Mesodermal cell (in vitro differentiated cells): ENCODE measurements at regions not wholly inside any gene's neighbourhood (a gene's known extent, or its start where the extent isn't known, plus 50 kb on each side); places are given as distances from the start of the nearest gene placed in this dataset.

Experiments used
- H3K27ac ChIP-seq: 2 replicates; pipeline ENCODE4 v1.7.0; 2013; ENCODE audit warnings: mild to moderate bottlenecking, low read depth, low read length, moderate library complexity; ENCODE audit not compliant: severe bottlenecking
- H3K36me3 ChIP-seq: 2 replicates; pipeline ENCODE4 v1.7.1; 2013; ENCODE audit warnings: mild to moderate bottlenecking, low read length, moderate library complexity; ENCODE audit not compliant: control insufficient read depth, insufficient read depth
- H3K4me1 ChIP-seq: one replicate; pipeline ENCODE4 v1.7.1; 2013; ENCODE audit warnings: mild to moderate bottlenecking, low read length; ENCODE audit not compliant: insufficient read depth, control insufficient read depth, poor library complexity, severe bottlenecking
- H3K4me3 ChIP-seq: 2 replicates; pipeline ENCODE4 v1.7.0; 2013; ENCODE audit warnings: low read length, control low read depth, mild to moderate bottlenecking; ENCODE audit not compliant: insufficient read depth, poor library complexity, severe bottlenecking; ENCODE audit errors: extremely low read depth
- H3K9me3 ChIP-seq: 2 replicates; pipeline ENCODE4 v1.7.1; 2013; ENCODE audit warnings: mild to moderate bottlenecking, low read length, moderate library complexity; ENCODE audit not compliant: control insufficient read depth
- WGBS, 2 experiments: methylation state at CpG; one replicate each; pipeline ENCODE4 v1.1.5; 2013; ENCODE audit warnings: missing lambda C conversion rate in 2 of 2; ENCODE audit not compliant: insufficient coverage in 2 of 2; 5-methylcytosine and 5-hydroxymethylcytosine counted together

DNA sequence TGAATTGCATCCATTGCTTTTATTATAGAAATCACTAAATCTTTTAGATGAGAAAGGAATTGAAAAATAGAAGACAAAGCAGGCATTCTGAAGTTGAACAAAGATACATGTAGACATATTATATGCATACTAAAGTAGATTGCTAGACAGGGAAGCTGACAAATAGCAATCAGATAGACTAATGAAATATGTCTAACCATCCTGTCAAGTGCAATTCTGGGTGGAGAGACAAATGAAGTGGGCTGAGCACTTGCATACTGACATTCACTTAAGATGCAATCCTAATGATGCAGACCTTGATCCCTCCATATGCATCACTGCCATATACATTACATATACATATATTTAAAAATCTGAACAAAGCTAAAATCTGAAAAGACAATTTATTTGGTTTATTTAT, 1130.0 kb upstream of the CDH6 start:
- Histone ChIP-seq H3K4me1 (no peaks in the 10 kb centered on the region), H3K36me3 (no peaks in the 10 kb centered on the region), H3K27ac (no peak overlapping the region), H3K4me3 (no peak overlapping the region), H3K9me3 (no peaks in the 10 kb centered on the region)

DNA sequence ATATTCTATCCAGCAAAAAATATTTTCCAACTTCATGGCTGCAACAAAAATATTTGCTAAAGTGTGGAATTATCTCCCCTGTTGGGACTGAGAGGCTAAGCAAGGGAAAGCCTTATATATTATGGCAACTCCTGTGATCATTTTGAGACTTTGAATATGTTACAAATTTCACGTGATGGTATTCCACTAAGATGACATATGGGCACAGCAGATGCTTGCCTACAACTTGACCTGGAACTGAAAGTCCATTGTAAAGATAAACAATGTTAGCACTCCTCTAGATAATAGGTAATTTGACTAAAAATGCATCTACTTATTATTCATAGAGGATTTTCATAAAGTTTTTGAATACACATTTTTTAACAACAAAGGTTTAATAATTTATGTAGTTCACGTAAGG, 1141.5 kb upstream of the CDH6 start:
- Histone ChIP-seq H3K9me3 (no peaks in the 10 kb centered on the region), H3K27ac (no peak overlapping the region), H3K4me3 (no peak overlapping the region), H3K4me1 (no peaks in the 10 kb centered on the region), H3K36me3 (no peaks in the 10 kb centered on the region)
- no CpG with 5 or more reads among the region's 2 CpGs for WGBS, 2 experiments

- Histone ChIP-seq H3K36me3 (no peaks in the 10 kb centered on the region), H3K4me1 (no peaks in the 10 kb centered on the region), H3K4me3 (no peak overlapping the region), H3K27ac (no peak overlapping the region), H3K9me3 (no peaks in the 10 kb centered on the region)
- 86 to 97% methylated on average over 2 to 5 of the region's 8 CpGs for WGBS, 2 experiments
These were observed 1143.2 kb upstream of the CDH6 start for GRCh38 chr5:30050056-30050815.

DNA sequence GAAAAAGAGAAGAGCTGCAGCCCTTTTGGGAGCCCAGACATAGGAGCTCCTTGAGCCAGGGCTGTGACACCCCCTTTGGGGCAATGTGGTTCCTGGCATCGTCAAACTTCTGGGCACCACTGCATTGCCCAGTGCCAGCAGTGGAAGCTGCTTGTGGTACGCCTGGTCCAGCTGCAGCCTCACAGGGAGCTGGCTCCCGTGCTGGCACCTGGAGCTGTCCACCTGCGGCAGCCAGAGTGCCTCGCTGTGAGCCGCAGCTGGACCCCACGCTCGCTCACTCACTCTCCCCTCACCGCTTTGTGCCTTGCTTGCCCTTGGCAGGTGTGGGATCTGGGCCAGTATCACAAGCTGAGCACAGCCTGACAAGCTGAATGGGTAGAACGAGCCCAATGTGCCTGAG, 1150.8 kb upstream of the CDH6 start:
- WGBS, 2 experiments, result 83 to 98% methylated on average over 9 of the region's 10 CpGs
- Histone ChIP-seq H3K4me3 (no peak overlapping the region), H3K27ac (no peak overlapping the region), H3K36me3 (no peaks in the 10 kb centered on the region), H3K4me1 (no peaks in the 10 kb centered on the region), H3K9me3 (no peaks in the 10 kb centered on the region)

DNA sequence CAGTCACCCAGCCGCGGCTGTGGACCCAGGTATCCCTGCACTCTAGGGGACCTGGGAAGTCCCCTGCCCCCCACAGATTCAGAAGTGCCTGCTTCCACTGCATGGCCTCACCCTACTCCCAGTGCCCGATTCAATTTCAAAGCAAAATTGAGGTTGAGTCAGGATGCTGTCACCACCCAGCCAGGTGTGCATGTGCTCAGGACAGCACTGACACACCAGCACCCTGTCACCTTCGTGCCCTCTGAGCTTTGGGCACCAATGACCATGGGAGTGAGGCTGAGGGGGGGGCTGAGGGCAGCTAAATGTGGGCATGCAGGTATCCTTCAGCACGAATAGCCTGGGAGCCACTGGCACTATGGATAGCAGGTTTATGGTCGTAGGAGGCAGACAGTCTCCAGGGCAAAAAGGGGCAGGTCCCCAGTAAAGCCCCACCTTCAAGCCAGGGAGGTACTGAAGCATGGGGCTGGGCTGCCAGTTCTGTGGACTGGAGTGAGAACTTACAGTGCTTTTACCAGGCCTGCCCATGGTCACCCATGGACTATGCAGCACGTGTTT, 1151.6 kb upstream of the CDH6 start:
- Histone ChIP-seq H3K4me1 (no peaks in the 10 kb centered on the region), H3K36me3 (no peaks in the 10 kb centered on the region), H3K9me3 (no peaks in the 10 kb centered on the region), H3K27ac (no peak overlapping the region), H3K4me3 (no peak overlapping the region)
- 81 to 83% methylated on average over 5 to 6 of the region's 7 CpGs for WGBS, 2 experiments

DNA sequence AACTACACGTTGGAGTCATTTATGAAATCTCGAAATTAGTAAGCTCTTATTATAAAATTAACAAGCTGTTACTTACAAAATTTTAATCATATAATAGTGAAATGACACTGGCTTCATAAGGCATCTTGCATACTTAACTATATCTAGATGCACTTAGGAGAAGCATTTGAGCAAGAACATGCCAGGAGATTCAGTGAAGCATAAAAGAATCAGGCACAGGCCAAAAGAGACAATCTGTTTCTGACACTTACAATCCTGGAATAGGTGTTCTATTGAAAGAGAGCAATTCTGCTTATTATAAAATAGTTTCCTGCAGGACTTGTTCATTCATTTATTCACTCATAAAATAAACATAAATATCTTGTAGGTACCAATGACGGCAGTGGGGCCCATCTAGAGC, 1152.2 kb upstream of the CDH6 start:
- no peaks in the 10 kb centered on the region for H3K9me3 ChIP-seq
- H3K36me3 ChIP-seq, result no peaks in the 10 kb centered on the region
- no peaks in the 10 kb centered on the region for H3K4me1 ChIP-seq
- no CpG with 5 or more reads among the region's 3 CpGs for WGBS, 2 experiments
- no peak overlapping the region for H3K27ac ChIP-seq
- no peak overlapping the region for H3K4me3 ChIP-seq

GRCh38 chr5:30040488-30041118, 1152.9 kb upstream of the CDH6 start:
- Histone ChIP-seq H3K36me3 (no peaks in the 10 kb centered on the region), H3K9me3 (no peaks in the 10 kb centered on the region), H3K4me3 (no peak overlapping the region), H3K27ac (no peak overlapping the region), H3K4me1 (no peaks in the 10 kb centered on the region)
- 23 to 30% methylated on average over 4 of the region's 6 CpGs for WGBS, 2 experiments

DNA sequence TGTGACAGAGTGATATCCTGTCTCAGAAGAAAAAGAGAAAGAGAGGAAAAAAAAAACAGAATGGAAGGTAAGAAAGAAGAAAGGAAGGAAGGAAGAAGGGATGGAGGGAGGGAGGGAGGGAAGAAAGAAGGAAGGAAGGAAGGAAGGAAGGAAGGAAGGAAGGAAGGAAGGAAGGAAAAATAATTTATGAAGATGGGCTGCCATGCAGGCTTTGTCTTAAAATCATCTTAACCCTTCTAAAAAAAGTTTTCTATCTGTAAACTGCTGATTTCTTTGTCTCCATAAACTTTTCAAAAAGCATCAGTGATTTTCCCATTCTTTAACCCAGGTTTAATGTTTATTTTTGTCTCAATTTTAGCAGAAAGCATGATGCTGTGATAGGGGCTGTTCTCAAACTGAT, 1154.1 kb upstream of the CDH6 start:
- Histone ChIP-seq H3K9me3 (no peaks in the 10 kb centered on the region), H3K4me1 (no peaks in the 10 kb centered on the region), H3K27ac (no peak overlapping the region), H3K4me3 (no peak overlapping the region), H3K36me3 (no peaks in the 10 kb centered on the region)

- WGBS, 2 experiments, result 77 to 93% methylated on average over 2 of the region's 2 CpGs
These were observed 1158.6 kb upstream of the CDH6 start for GRCh38 chr5:30034870-30035269.

DNA sequence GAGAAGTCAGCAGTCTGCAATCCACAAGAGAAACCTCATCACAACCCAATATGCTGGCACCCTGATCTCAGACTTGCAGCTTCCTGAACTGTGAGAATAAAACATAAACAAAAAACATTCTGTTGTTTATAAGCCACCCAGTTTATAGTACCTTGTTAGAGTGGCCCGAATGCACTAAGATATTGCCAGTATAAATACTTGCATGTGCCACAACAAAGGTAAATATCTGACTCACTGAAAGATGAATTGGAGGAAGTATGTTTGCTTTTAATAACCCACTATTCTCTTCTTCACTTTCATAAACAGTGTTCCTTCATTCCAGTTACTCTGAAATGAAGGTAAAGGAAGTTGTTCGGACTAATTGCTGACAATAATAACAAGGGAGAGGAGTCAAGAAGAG, 1163.4 kb upstream of the CDH6 start:
- Histone ChIP-seq H3K4me3 (no peak overlapping the region), H3K27ac (no peak overlapping the region), H3K36me3 (no peaks in the 10 kb centered on the region), H3K4me1 (no peaks in the 10 kb centered on the region), H3K9me3 (no peaks in the 10 kb centered on the region)
- WGBS, 2 experiments, result no CpG with 5 or more reads among the region's 2 CpGs

More at GRCh38 chr5:30034870-30035269, 1158.6 kb upstream of the CDH6 start:
- Histone ChIP-seq H3K9me3 (no peaks in the 10 kb centered on the region), H3K27ac (no peak overlapping the region), H3K4me3 (no peak overlapping the region), H3K36me3 (no peaks in the 10 kb centered on the region), H3K4me1 (no peaks in the 10 kb centered on the region)

GRCh38 chr5:30001826-30002225, 1191.7 kb upstream of the CDH6 start:
- no CpG with 5 or more reads among the region's 2 CpGs for WGBS, 2 experiments
- Histone ChIP-seq H3K9me3 (no peaks in the 10 kb centered on the region), H3K36me3 (no peaks in the 10 kb centered on the region), H3K27ac (no peak overlapping the region), H3K4me1 (no peaks in the 10 kb centered on the region), H3K4me3 (no peak overlapping the region)
